SK-N-MC (cell line): ENCODE measurements at regions not wholly inside any gene's neighbourhood (a gene's known extent, or its start where the extent isn't known, plus 50 kb on each side); places are given as distances from the start of the nearest gene placed in this dataset.
"Not testable (repeated sequence)": the region's sequence is repeated elsewhere in the genome, so short reads cannot be mapped to it uniquely, and the experiment has no call there.

Experiments
- DNase-seq: peaks from one replicate; pipeline ENCODE4 v3.0.0-alpha.2; 2011; ENCODE audit warnings: low read depth, low spot score
- H3K27ac ChIP-seq: fragments of 200-600 bp; sonication (generic); 2 replicates; pipeline ENCODE4 v1.5.1; 2016; ENCODE audit warnings: mixed run types
- H3K36me3 ChIP-seq: fragments of 200-600 bp; sonication (generic); 2 replicates; pipeline ENCODE4 v1.6.1; 2017; ENCODE audit warnings: antibody characterized with exemption, low read length, mixed read lengths; ENCODE audit not compliant: insufficient read depth
- H3K4me3 ChIP-seq: fragments of 200-600 bp; sonication (generic); 2 replicates; pipeline ENCODE4 v1.5.1; 2016
- H3K9ac ChIP-seq: fragments of 200-600 bp; sonication (generic); 2 replicates; pipeline ENCODE4 v1.8.0; 2017; ENCODE audit warnings: mixed run types, mixed read lengths; ENCODE audit not compliant: insufficient read length
- H3K9me3 ChIP-seq: fragments of 200-600 bp; sonication (generic); 2 replicates; pipeline ENCODE4 v1.6.1; 2017; ENCODE audit warnings: low read depth, mild to moderate bottlenecking, antibody characterized with exemption, low read length, moderate library complexity, mixed read lengths
- EZH2 ChIP-seq: fragments of 200-600 bp; sonication (generic); IDR thresholded peaks from one replicate; pipeline ENCODE4 v1.6.1; 2017; ENCODE audit warnings: antibody characterized with exemption
- FOXP2 ChIP-seq: optimal IDR thresholded peaks from 2 replicates; pipeline ENCODE3; 2011; ENCODE audit warnings: mild to moderate bottlenecking, moderate library complexity; ENCODE audit not compliant: insufficient read depth; ENCODE audit errors: extremely low read length, control extremely low read depth
- POLR2AphosphoS5 ChIP-seq: IDR thresholded peaks from 2 replicates; pipeline ENCODE4 v1.6.1; 2012; ENCODE audit warnings: mild to moderate bottlenecking, low read depth, low read length, borderline replicate concordance

GRCh38 chr2:102895376-102895775 is 133.5 kb downstream of the TMEM182 start:
- Histone ChIP-seq H3K4me3 (no peak overlapping the region), H3K27ac (no peak overlapping the region), H3K9me3 (no peaks in the 10 kb centered on the region), H3K36me3 (no peaks in the 10 kb centered on the region), H3K9ac (no peak overlapping the region)
- DNase-seq, result no peak
- no peak for TF ChIP-seq EZH2
- no peak for TF ChIP-seq POLR2AphosphoS5

DNA sequence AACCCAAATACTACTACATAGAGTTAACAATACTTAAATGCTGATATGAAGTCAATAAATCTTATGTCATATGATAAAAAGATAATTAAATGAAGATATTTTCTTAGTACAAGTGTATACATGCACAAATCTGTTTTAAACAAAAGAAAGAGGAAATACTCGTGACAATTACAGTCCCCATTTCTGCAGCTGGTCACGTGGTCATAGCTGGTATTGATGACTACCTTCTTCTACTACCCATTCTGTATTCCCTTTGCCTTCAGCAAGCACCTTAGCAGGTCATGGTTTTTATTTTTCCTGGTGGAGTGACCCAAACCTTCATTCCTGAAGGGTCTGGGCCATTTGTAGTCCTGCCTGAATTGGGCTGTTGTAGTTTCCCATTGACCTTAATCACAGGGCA is 147.4 kb downstream of the TMEM182 start:
- DNase-seq, result not testable (repeated sequence)

DNA sequence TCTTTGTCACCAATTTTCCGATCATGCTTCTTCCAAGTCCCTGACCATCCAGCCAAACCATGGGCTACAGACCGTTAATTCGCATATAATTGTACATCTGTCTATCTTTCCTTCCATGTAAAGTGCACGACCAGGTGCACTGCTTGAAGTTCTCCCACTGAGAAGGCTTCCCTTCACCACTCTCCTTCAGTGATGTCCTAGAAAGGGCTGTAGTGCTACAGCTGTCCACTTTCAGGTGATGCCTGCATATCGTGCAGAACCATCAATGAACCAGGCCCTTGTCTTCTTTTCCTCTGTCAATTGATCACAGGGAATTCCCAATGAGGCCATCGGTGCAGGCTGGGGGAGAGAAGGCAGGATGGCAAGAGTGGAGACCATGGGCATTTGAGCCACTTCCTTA is 148.9 kb downstream of the TMEM182 start:
- DNase-seq, result no peak
- Histone ChIP-seq H3K9me3 (no peaks in the 10 kb centered on the region), H3K36me3 (no peaks in the 10 kb centered on the region), H3K4me3 (no peak overlapping the region), H3K9ac (no peak overlapping the region), H3K27ac (no peak overlapping the region)
- TF ChIP-seq FOXP2 (no peak), POLR2AphosphoS5 (no peak), EZH2 (no peak)

More for the DNA sequence above, 147.4 kb downstream of the TMEM182 start:
- H3K4me3 ChIP-seq, H3K27ac ChIP-seq, H3K9me3 ChIP-seq, H3K36me3 ChIP-seq, H3K9ac ChIP-seq: not testable (repeated sequence)

- H3K9ac ChIP-seq, result no peak overlapping the region
- no peak for DNase-seq
- H3K4me3 ChIP-seq, result no peak overlapping the region
- TF ChIP-seq FOXP2, result no peak
- H3K27ac ChIP-seq, result no peak overlapping the region
- H3K36me3 ChIP-seq, result no peaks in the 10 kb centered on the region
- H3K9me3 ChIP-seq, result no peaks in the 10 kb centered on the region
Observed at GRCh38 chr2:102915128-102915527, 153.3 kb downstream of the TMEM182 start.

GRCh38 chr2:102922321-102922720 is 160.5 kb downstream of the TMEM182 start:
- Histone ChIP-seq H3K4me3 (no peak overlapping the region), H3K36me3 (no peaks in the 10 kb centered on the region), H3K9me3 (no peaks in the 10 kb centered on the region), H3K9ac (no peak overlapping the region), H3K27ac (no peak overlapping the region)
- TF ChIP-seq POLR2AphosphoS5, result no peak
- TF ChIP-seq EZH2, result no peak
- TF ChIP-seq FOXP2, result no peak
- DNase-seq, result no peak

DNA sequence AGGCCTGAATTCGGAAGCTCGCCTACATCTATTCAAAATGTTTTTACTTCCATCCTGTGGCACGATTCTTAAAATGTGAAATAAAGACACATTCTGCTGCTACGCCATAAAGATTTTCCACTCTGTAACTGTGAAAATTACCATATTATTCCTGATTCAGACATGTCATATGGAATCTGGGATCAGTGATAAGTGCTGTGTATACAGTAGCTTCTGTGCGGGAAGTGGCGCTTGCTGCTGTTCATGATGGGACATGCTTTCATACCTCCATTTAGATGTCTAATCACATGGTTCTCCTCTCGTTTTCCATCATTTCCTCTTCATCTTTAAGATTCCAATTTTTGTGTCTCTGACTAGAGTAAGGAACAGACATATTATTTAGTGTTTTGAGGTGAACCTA is 163.2 kb downstream of the TMEM182 start:
- no peak for DNase-seq
- TF ChIP-seq FOXP2 (no peak), POLR2AphosphoS5 (no peak), EZH2 (no peak)

DNA sequence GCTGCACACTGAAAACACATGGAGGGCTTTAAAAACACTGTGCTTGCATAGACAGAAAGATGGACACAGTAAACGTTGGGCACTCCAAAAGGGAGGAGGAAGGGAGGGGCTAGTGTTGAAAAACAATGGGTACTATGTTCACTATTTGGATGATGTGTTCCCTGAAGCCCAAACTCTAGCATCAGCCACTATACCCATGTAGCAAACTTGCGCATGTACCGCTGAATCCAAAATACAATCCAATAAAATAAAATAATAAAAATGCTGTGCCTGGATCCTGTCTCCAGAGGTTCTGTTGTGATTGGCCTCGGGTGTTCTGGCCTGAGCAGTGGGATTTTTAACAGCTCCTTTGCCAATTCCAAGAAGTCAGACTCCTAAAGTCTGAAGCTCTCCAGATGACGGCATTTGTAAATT is 166.0 kb downstream of the TMEM182 start:
- TF ChIP-seq POLR2AphosphoS5 (no peak), FOXP2 (no peak), EZH2 (no peak)
- H3K9me3 ChIP-seq, result no peaks in the 10 kb centered on the region
- no peak for DNase-seq
- no peak overlapping the region for H3K4me3 ChIP-seq
- no peak overlapping the region for H3K9ac ChIP-seq
- H3K27ac ChIP-seq, result no peak overlapping the region
- no peaks in the 10 kb centered on the region for H3K36me3 ChIP-seq

More for the DNA sequence above, 163.2 kb downstream of the TMEM182 start:
- no peak overlapping the region for H3K4me3 ChIP-seq
- H3K36me3 ChIP-seq, result no peaks in the 10 kb centered on the region
- H3K9ac ChIP-seq, result no peak overlapping the region
- H3K27ac ChIP-seq, result no peak overlapping the region
- H3K9me3 ChIP-seq, result no peaks in the 10 kb centered on the region

- Histone ChIP-seq H3K4me3 (no peak overlapping the region), H3K9ac (no peak overlapping the region), H3K27ac (no peak overlapping the region), H3K36me3 (no peaks in the 10 kb centered on the region), H3K9me3 (no peaks in the 10 kb centered on the region)
- no peak for TF ChIP-seq FOXP2
- TF ChIP-seq POLR2AphosphoS5, result no peak
- TF ChIP-seq EZH2, result no peak
- no peak for DNase-seq
Observed at GRCh38 chr2:102929721-102930120, 167.9 kb downstream of the TMEM182 start.

DNA sequence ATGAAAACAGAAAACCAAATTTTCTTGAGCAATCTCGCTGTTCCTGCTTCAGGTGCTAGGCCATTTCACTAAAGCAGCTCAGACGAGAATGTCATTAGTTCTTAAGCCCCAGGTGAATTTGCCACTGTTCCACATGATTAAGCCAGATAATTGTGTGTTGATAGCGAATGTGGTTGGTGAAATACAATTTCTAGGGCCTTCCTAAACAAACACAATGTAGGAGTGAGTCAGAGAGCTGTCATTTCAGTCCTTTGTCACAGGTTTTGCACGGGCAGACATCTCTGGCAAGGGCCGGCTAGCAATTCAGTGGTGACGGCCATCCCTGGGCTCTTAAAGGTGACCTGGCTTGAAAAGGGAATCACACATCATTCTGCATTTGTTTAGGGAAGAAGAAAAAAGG is 170.7 kb downstream of the TMEM182 start:
- H3K9me3 ChIP-seq, result no peaks in the 10 kb centered on the region
- TF ChIP-seq EZH2, result no peak
- TF ChIP-seq POLR2AphosphoS5, result no peak
- H3K4me3 ChIP-seq, result no peak overlapping the region
- no peak overlapping the region for H3K9ac ChIP-seq
- H3K27ac ChIP-seq, result no peak overlapping the region
- DNase-seq, result no peak
- H3K36me3 ChIP-seq, result no peaks in the 10 kb centered on the region
